ENCODE measurements at regions not wholly inside any gene's neighbourhood (a gene's known extent, or its start where the extent isn't known, plus 50 kb on each side); places are given as distances from the start of the nearest gene placed in this dataset.

DNA sequence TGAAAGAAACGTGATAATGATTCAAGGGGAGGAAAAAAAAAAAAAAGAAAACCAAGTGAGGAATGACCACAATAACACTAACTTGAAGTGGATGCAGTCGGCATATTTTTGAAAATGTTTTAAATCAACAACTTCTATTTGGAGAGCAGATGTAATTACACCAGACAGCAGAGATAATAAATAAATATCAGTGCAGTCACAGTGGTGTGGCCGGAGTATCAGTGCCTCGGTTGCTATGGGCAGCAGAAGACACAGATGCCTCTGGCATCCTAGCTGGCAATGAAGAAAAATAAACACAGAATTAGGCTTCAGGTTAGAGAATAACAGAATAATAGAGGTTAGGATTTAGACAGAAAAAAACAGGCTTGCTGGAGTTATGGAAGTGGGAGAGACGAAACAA, 888.3 kb downstream of the LTN1 start:
- POLR2A ChIA-PET, result no interaction called here
- intact Hi-C loops (cut with micrococcal nuclease), result no loop called here
- DNase-seq (ENCODE audit: unreplicated experiment), result no peak
- H3K27me3 Mint-ChIP-seq (ENCODE audit: insufficient read depth, unreplicated experiment), result no peaks in the 10 kb centered on the region
- BruUV-seq (replicated peaks), result no TSS peak
- TF ChIP-seq, protein P1, sequence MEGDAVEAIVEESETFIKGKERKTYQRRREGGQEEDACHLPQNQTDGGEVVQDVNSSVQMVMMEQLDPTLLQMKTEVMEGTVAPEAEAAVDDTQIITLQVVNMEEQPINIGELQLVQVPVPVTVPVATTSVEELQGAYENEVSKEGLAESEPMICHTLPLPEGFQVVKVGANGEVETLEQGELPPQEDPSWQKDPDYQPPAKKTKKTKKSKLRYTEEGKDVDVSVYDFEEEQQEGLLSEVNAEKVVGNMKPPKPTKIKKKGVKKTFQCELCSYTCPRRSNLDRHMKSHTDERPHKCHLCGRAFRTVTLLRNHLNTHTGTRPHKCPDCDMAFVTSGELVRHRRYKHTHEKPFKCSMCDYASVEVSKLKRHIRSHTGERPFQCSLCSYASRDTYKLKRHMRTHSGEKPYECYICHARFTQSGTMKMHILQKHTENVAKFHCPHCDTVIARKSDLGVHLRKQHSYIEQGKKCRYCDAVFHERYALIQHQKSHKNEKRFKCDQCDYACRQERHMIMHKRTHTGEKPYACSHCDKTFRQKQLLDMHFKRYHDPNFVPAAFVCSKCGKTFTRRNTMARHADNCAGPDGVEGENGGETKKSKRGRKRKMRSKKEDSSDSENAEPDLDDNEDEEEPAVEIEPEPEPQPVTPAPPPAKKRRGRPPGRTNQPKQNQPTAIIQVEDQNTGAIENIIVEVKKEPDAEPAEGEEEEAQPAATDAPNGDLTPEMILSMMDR (IDR thresholded peaks at IDR 0.05; ENCODE audit: unreplicated experiment), result no peak
- H3K9me3 Mint-ChIP-seq (ENCODE audit: unreplicated experiment), result no peaks in the 10 kb centered on the region
- H3K27ac Mint-ChIP-seq (ENCODE audit: low read depth, unreplicated experiment), result no peak overlapping the region
- H3K4me3 Mint-ChIP-seq (ENCODE audit: unreplicated experiment), result no peak overlapping the region
- H3K36me3 Mint-ChIP-seq (ENCODE audit: insufficient read depth, unreplicated experiment), result no peaks in the 10 kb centered on the region
- H3K4me1 Mint-ChIP-seq (ENCODE audit: insufficient read depth, unreplicated experiment), result no peaks in the 10 kb centered on the region
- CTCF ChIA-PET, result no interaction called here

DNA sequence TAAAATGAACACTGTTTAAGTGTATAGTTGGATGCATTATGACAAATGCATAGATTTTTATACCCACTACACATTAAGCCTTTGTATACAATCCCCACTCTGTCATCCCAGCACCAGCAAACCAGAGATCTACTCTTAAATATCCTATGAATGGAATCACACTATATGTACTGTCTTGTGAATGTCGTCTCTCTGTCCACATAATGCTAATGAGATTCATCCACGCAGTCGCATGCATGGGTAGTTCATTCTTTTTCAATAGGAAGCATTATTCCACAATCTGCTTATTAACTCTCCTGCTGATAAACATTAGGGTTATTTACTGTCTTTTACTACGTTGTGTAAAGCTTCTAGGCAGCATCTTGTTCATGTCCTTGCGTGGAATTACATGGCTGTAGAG, 892.3 kb downstream of the LTN1 start:
- Mint-ChIP-seq H3K4me3 (ENCODE audit: unreplicated experiment) (no peak overlapping the region), H3K4me1 (ENCODE audit: insufficient read depth, unreplicated experiment) (no peaks in the 10 kb centered on the region), H3K27ac (ENCODE audit: low read depth, unreplicated experiment) (no peak overlapping the region), H3K9me3 (ENCODE audit: unreplicated experiment) (no peaks in the 10 kb centered on the region), H3K36me3 (ENCODE audit: insufficient read depth, unreplicated experiment) (no peaks in the 10 kb centered on the region), H3K27me3 (ENCODE audit: insufficient read depth, unreplicated experiment) (no peaks in the 10 kb centered on the region)
- ChIA-PET POLR2A (interaction anchor here (0.6 to 0.9 kb wide), 2 partner anchors 27 to 501 kb away, joined by 4 to 5 read pairs; no protein-coding TSS in a partner anchor), CTCF (interaction anchor here (0.8 kb wide), 1 partner anchor 115 kb away, joined by 3 read pairs; no protein-coding TSS in a partner anchor)
- BruUV-seq (replicated peaks), result no TSS peak
- DNase-seq (ENCODE audit: unreplicated experiment), result no peak
- intact Hi-C loops (cut with micrococcal nuclease), result no loop called here
- TF ChIP-seq, protein P1 (IDR thresholded peaks at IDR 0.05; ENCODE audit: unreplicated experiment), result no peak

DNA sequence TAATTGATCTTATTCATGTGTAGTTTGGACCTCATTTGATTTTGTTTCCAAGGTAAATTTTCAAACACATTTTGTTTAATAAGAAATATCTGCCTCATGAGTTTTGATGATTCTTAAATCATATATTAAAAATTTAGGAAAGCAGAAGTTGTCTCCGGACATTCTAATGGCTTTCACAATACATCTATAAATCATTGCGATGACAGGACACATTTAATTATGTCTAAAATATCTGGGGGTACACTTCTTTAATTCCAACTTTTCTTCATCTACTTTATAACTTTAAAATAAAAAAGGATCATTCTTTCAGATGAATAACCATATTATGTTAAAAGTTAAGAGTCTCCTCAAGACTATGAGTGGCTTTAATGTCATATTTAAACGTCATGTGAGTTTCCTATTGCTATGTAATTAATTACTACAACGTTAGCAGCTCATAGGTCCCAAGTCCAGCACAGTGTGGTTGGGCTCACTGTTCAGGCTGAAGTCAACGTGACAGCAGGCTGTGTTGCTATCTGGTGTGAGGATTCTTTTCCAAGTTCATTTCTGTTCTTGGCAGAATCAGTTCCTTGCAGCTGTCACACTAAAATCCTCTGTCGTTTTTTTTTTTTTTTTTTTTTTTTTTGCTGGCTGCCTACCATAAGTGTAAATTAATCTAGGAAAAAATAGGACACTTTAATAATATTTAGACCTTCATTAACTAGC, 893.5 kb downstream of the LTN1 start:
- H3K9me3 Mint-ChIP-seq (ENCODE audit: unreplicated experiment), result no peaks in the 10 kb centered on the region
- no peaks in the 10 kb centered on the region for H3K27me3 Mint-ChIP-seq (ENCODE audit: insufficient read depth, unreplicated experiment)
- no TSS peak for BruUV-seq (replicated peaks)
- TF ChIP-seq, protein P1 (IDR thresholded peaks at IDR 0.05; ENCODE audit: unreplicated experiment), result no peak
- no peak for DNase-seq (ENCODE audit: unreplicated experiment)
- intact Hi-C loops (cut with micrococcal nuclease), result no loop called here
- H3K36me3 Mint-ChIP-seq (ENCODE audit: insufficient read depth, unreplicated experiment), result no peaks in the 10 kb centered on the region
- CTCF ChIA-PET, result interaction anchor here (0.6 to 1.4 kb wide), 2 partner anchors 646 to 1940 kb away, joined by 3 to 4 read pairs; no protein-coding TSS in a partner anchor
- no peaks in the 10 kb centered on the region for H3K4me1 Mint-ChIP-seq (ENCODE audit: insufficient read depth, unreplicated experiment)
- POLR2A ChIA-PET, result interaction anchor here (0.9 kb wide), 1 partner anchor 28 kb away, joined by 4 read pairs; no protein-coding TSS in a partner anchor
- no peak overlapping the region for H3K27ac Mint-ChIP-seq (ENCODE audit: low read depth, unreplicated experiment)
- no peak overlapping the region for H3K4me3 Mint-ChIP-seq (ENCODE audit: unreplicated experiment)

DNA sequence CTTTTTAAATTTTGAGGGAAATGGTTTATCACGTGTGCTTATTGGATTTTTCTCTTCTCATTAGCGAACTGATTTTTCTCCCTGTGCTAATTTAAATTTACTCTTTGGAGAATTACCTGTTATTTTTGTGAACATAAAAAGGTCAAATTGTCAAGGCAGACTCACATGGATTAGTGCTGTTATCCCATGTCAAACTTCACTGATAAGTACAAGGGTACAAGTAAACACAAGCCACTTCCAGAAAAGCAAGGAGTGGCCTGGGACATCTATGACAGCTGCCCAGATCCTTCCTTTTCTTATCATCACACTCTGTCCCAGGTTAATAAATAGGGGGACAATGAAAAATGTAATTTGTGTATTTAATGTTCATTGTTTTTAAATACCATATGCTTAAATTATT, 901.2 kb downstream of the LTN1 start:
- ChIA-PET CTCF (no interaction called here), POLR2A (interaction anchor here (1.0 kb wide), 1 partner anchor 135 kb away, joined by 3 read pairs; no protein-coding TSS in a partner anchor)

More for the DNA sequence above, 901.2 kb downstream of the LTN1 start:
- Mint-ChIP-seq H3K9me3 (ENCODE audit: unreplicated experiment) (no peaks in the 10 kb centered on the region), H3K4me1 (ENCODE audit: insufficient read depth, unreplicated experiment) (no peaks in the 10 kb centered on the region), H3K27me3 (ENCODE audit: insufficient read depth, unreplicated experiment) (no peaks in the 10 kb centered on the region), H3K27ac (ENCODE audit: low read depth, unreplicated experiment) (no peak overlapping the region), H3K4me3 (ENCODE audit: unreplicated experiment) (no peak overlapping the region), H3K36me3 (ENCODE audit: insufficient read depth, unreplicated experiment) (no peaks in the 10 kb centered on the region)
- BruUV-seq (replicated peaks), result no TSS peak
- no peak for DNase-seq (ENCODE audit: unreplicated experiment)
- TF ChIP-seq, protein P1 (IDR thresholded peaks at IDR 0.05; ENCODE audit: unreplicated experiment), result no peak
- intact Hi-C loops (cut with micrococcal nuclease), result no loop called here

All from MCF 10A (cell line).